Lung (tissue), 11 donors: ENCODE measurements at regions not wholly inside any gene's neighbourhood (a gene's known extent, or its start where the extent isn't known, plus 50 kb on each side); places are given as distances from the start of the nearest gene placed in this dataset.

Source experiments
- ATAC-seq: fragments of 200-7000 bp; cut with Tn5 transposase; one replicate; pipeline ENCODE4 v1.9.1; 2020; ENCODE audit warnings: moderate number of reproducible peaks; ENCODE audit not compliant: insufficient read depth, low FRiP score
- DNase-seq, 3 donors: peaks; one replicate each; pipeline ENCODE4 v3.0.0-alpha.2; 2013 to 2017
- H3K27ac ChIP-seq, 2 donors: one replicate each; pipeline ENCODE4 v1.5.1; 2013; ENCODE audit warnings: mild to moderate bottlenecking in 2 of 2, moderate library complexity in 2 of 2, control low read depth in 1 of 2, inconsistent platforms in 1 of 2, low read depth in 1 of 2, low read length in 1 of 2
- H3K27me3 ChIP-seq, 3 donors: one replicate each; pipeline ENCODE4 v1.5.1; 2013; ENCODE audit warnings: low read length in 2 of 3; ENCODE audit not compliant: control insufficient read depth in 3 of 3, insufficient read depth in 3 of 3
- H3K36me3 ChIP-seq, 4 donors: one replicate each; pipeline ENCODE4 v1.5.1; 2013; ENCODE audit warnings: low read length in 4 of 4, mild to moderate bottlenecking in 1 of 4, moderate library complexity in 1 of 4; ENCODE audit not compliant: control insufficient read depth in 4 of 4, insufficient read depth in 4 of 4
- H3K4me1 ChIP-seq, 5 donors: one replicate each; pipeline ENCODE4 v1.5.1; 2013; ENCODE audit warnings: low read length in 5 of 5, mild to moderate bottlenecking in 2 of 5, moderate library complexity in 1 of 5; ENCODE audit not compliant: control insufficient read depth in 5 of 5, insufficient read depth in 5 of 5
- H3K4me3 ChIP-seq: one replicate; pipeline ENCODE4 v1.5.1; 2013; ENCODE audit warnings: mild to moderate bottlenecking, control low read depth, moderate library complexity
- H3K9ac ChIP-seq, 2 donors: one replicate each; pipeline ENCODE4 v1.5.1; 2013; ENCODE audit warnings: low read length in 2 of 2, control low read depth in 1 of 2; ENCODE audit not compliant: insufficient read depth in 1 of 2
- H3K9me3 ChIP-seq, 4 donors: one replicate each; pipeline ENCODE4 v1.5.1; 2013; ENCODE audit warnings: low read length in 3 of 4, mild to moderate bottlenecking in 1 of 4, moderate library complexity in 1 of 4; ENCODE audit not compliant: control insufficient read depth in 4 of 4, insufficient read depth in 3 of 4
- CTCF ChIP-seq: IDR thresholded peaks from 2 replicates; pipeline ENCODE4 v1.5.1; 2012; ENCODE audit warnings: mild to moderate bottlenecking; ENCODE audit errors: control extremely low read depth, extremely low read depth
- WGBS, 2 donors: extraction: QIAGEN DNeasy Blood & Tissue Kit; methylation state at CpG; one replicate each; pipeline ENCODE4 v1.1.7; 2013; 5-methylcytosine and 5-hydroxymethylcytosine counted together
- donor health status: control.
- donor health status: control.
- donor health status: Bipolar disorder and iron deficiency.
- donor health status: healthy.
- donor health status: DM: yes; HTN: yes; CAD: no.

GRCh38 chr2:180133736-180134135 lies 126.6 kb upstream of the CWC22 start:
- H3K9ac ChIP-seq, result no peak overlapping the region
- WGBS, 2 donors, result 49 to 69% methylated on average over 1 of the region's 1 CpG

GRCh38 chr2:180130403-180130802 lies 123.3 kb upstream of the CWC22 start:
- no peak overlapping the region for H3K27ac ChIP-seq
- H3K4me3 ChIP-seq, result no peak overlapping the region
- DNase-seq (no peak), ATAC-seq (no peak)
- H3K27me3 ChIP-seq, result peaks cover 0 to 5% (median 0%) of the 10 kb centered on the region in 3 donors
- TF ChIP-seq CTCF, result no peak
- no peak overlapping the region for H3K9ac ChIP-seq
- no peaks in the 10 kb centered on the region for H3K36me3 ChIP-seq
- H3K9me3 ChIP-seq, result no peaks in the 10 kb centered on the region
- H3K4me1 ChIP-seq, result peaks cover 0 to 4% (median 0%) of the 10 kb centered on the region in 5 donors

More at GRCh38 chr2:180133736-180134135, 126.6 kb upstream of the CWC22 start:
- H3K27ac ChIP-seq, result no peak overlapping the region
- no peaks in the 10 kb centered on the region for H3K4me1 ChIP-seq
- H3K4me3 ChIP-seq, result no peak overlapping the region
- no peak for TF ChIP-seq CTCF
- no peaks in the 10 kb centered on the region for H3K9me3 ChIP-seq
- no peaks in the 10 kb centered on the region for H3K36me3 ChIP-seq
- no peak for ATAC-seq
- no peaks in the 10 kb centered on the region for H3K27me3 ChIP-seq
- no peak for DNase-seq

GRCh38 chr2:180128861-180129260 lies 121.8 kb upstream of the CWC22 start:
- ATAC-seq (no peak), DNase-seq (no peak)
- H3K27ac ChIP-seq, result no peak overlapping the region
- H3K36me3 ChIP-seq, result no peaks in the 10 kb centered on the region
- no peaks in the 10 kb centered on the region for H3K9me3 ChIP-seq
- H3K9ac ChIP-seq, result no peak overlapping the region
- no peak overlapping the region for H3K4me3 ChIP-seq
- no peak for TF ChIP-seq CTCF
- 88 to 92% methylated on average over 2 of the region's 2 CpGs for WGBS, 2 donors
- H3K4me1 ChIP-seq, result peaks cover 0 to 13% (median 0%) of the 10 kb centered on the region in 5 donors
- H3K27me3 ChIP-seq, result peaks cover 0 to 5% (median 0%) of the 10 kb centered on the region in 3 donors
